ENCODE measurements at regions not wholly inside any gene's neighbourhood (a gene's known extent, or its start where the extent isn't known, plus 50 kb on each side); places are given as distances from the start of the nearest gene placed in this dataset.

DNA sequence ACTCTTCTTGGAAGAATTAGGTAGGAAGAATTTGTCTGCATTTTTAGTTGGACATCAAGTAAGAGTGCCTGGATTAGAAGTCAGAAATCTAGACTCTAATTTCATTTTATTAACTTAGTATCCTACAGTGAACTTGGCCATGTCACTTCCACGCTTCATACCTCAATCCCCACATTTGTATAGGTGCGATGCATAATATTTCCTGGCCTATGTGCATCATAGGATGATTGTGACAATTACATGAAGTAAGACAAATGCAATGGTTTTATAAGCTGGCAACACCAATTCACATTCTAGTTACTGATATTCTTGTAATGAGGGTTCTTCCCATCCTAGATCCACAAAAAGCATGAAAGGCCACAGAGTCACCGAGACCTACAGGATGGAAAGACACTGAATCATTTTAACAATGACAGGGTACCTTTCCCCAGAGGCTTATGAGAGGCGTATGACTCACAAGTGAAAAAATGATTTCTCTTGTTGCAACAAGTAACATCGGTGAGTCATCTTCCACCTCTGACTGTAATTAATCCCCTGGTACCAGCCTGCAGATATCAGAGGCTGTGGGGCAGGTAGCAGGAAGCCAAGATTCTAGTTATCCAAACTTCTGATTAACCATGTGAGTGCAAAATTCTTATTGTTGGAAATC lies 56.0 kb upstream of the OR5AK2 start:
- no peaks in the 10 kb centered on the region for H3K9me3 ChIP-seq (ENCODE audit: low read depth, low read length)
- H3K36me3 ChIP-seq (ENCODE audit: insufficient read depth, low read length), result no peaks in the 10 kb centered on the region
- no peak for DNase-seq (ENCODE audit: low read depth, low spot score)
- H3K27ac ChIP-seq, result no peak overlapping the region
- no peak overlapping the region for H3K9ac ChIP-seq (ENCODE audit: insufficient read length)
- no peak overlapping the region for H3K4me3 ChIP-seq
- TF ChIP-seq FOXP2 (optimal IDR thresholded peaks at IDR 0.05; ENCODE audit: control extremely low read depth, extremely low read length, insufficient read depth) (no peak), POLR2AphosphoS5 (IDR thresholded peaks at IDR 0.05; ENCODE audit: borderline replicate concordance, low read depth, low read length) (no peak), EZH2 (IDR thresholded peaks at IDR 0.05) (no peak)

DNA sequence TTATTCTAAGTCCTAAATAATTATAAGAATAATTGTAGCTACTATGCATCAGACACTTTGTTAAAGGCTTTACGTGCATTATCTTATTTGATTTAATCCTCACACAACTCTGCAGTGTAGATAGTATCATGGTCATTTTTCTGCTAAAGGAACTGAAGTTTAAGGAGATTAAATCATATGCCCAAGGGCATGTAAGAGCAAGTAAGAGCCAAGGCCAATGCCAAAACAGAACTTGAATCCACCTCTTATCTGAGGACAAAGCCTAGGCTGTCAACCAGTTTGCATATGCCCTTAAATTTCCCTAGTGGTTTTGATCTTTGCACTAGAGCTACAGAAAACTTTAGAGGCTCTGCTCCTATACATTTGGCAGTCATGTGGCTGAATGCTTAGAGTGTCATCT lies 65.6 kb upstream of the OR5AK2 start:
- Histone ChIP-seq H3K4me3 (no peak overlapping the region), H3K9me3 (ENCODE audit: low read depth, low read length) (no peaks in the 10 kb centered on the region), H3K27ac (no peak overlapping the region), H3K36me3 (ENCODE audit: insufficient read depth, low read length) (no peaks in the 10 kb centered on the region), H3K9ac (ENCODE audit: insufficient read length) (no peak overlapping the region)
- DNase-seq (ENCODE audit: low read depth, low spot score), result no peak
- TF ChIP-seq EZH2 (IDR thresholded peaks at IDR 0.05) (no peak), FOXP2 (optimal IDR thresholded peaks at IDR 0.05; ENCODE audit: control extremely low read depth, extremely low read length, insufficient read depth) (no peak), POLR2AphosphoS5 (IDR thresholded peaks at IDR 0.05; ENCODE audit: borderline replicate concordance, low read depth, low read length) (no peak)

DNA sequence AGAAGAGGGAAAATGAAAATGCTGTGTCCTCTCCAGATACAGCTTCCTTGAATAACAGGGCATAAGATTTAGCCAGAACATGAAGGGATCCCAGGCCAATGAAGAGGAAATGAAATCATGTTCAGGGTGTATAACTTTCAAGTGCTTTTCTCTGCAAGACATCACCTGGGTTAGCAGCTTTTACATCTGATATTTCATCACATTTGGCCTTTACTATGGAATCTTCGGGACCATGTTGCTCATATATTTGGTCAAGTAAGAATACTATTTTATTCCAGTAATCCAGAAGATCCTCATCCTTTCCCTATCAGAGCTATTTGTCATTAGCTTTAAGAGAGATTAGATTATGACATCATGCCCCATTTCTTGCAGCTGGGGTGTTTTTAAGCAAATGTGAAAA lies 66.3 kb upstream of the OR5AK2 start:
- Histone ChIP-seq H3K9ac (ENCODE audit: insufficient read length) (no peak overlapping the region), H3K4me3 (no peak overlapping the region), H3K9me3 (ENCODE audit: low read depth, low read length) (no peaks in the 10 kb centered on the region), H3K27ac (no peak overlapping the region), H3K36me3 (ENCODE audit: insufficient read depth, low read length) (no peaks in the 10 kb centered on the region)
- no peak for DNase-seq (ENCODE audit: low read depth, low spot score)
- TF ChIP-seq FOXP2 (optimal IDR thresholded peaks at IDR 0.05; ENCODE audit: control extremely low read depth, extremely low read length, insufficient read depth), result no peak
- no peak for TF ChIP-seq POLR2AphosphoS5 (IDR thresholded peaks at IDR 0.05; ENCODE audit: borderline replicate concordance, low read depth, low read length)
- TF ChIP-seq EZH2 (IDR thresholded peaks at IDR 0.05), result no peak

DNA sequence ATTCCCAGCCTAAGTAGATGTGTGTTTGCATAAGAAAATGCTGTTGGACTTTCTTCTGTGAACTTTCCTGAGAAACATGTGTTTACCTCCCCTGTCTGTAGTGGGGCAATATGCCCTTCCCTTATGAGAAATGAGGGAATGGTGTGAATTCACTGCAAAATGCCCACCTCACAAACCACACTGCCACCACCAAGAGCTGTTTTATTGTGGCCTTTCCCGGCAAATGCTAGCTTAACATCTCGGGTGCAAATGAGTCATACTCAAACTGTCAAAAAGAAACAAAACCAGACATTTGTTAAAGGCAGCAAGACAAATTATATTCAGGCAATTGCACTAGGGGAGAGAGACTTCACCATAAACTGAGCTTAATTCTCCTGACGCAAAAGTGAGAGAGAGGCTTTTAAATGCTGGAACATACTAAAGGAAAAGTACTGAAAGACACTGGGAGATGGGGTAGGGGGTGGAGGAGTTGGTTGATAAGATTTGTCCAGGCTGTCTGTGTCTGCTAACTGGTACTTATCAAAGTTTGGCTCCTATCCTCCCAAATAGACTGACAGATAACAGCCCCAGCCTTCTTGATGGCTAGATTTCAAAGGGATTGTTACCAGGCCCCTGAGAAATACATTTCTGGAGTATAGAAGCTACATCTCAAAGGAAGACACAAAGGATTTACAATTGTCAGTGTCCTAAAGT lies 70.9 kb upstream of the OR5AK2 start:
- no peaks in the 10 kb centered on the region for H3K36me3 ChIP-seq (ENCODE audit: insufficient read depth, low read length)
- no peak for DNase-seq (ENCODE audit: low read depth, low spot score)
- no peak overlapping the region for H3K27ac ChIP-seq
- no peak overlapping the region for H3K4me3 ChIP-seq
- no peaks in the 10 kb centered on the region for H3K9me3 ChIP-seq (ENCODE audit: low read depth, low read length)
- no peak overlapping the region for H3K9ac ChIP-seq (ENCODE audit: insufficient read length)
- TF ChIP-seq POLR2AphosphoS5 (IDR thresholded peaks at IDR 0.05; ENCODE audit: borderline replicate concordance, low read depth, low read length) (no peak), EZH2 (IDR thresholded peaks at IDR 0.05) (no peak), FOXP2 (optimal IDR thresholded peaks at IDR 0.05; ENCODE audit: control extremely low read depth, extremely low read length, insufficient read depth) (no peak)

DNA sequence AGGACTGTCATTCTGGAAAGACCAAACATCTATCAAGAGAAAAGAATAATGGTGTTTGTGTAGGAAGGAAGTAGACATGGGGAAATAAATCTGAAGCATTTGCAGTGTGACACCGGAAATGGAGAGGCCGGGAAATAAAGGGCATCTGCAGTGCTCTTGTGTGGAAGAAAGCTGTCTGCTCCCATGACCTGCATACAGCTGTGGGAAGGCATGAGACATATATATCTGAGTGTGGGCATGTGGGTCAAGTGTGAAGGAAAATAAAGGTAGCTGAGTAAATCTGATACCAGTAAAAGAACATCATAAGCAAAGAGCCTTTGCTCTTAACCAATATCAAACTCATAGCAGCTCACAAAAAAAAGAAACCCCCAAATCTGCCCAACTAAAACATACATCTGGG lies 72.1 kb upstream of the OR5AK2 start:
- no peak for TF ChIP-seq FOXP2 (optimal IDR thresholded peaks at IDR 0.05; ENCODE audit: control extremely low read depth, extremely low read length, insufficient read depth)
- H3K4me3 ChIP-seq, result no peak overlapping the region

DNA sequence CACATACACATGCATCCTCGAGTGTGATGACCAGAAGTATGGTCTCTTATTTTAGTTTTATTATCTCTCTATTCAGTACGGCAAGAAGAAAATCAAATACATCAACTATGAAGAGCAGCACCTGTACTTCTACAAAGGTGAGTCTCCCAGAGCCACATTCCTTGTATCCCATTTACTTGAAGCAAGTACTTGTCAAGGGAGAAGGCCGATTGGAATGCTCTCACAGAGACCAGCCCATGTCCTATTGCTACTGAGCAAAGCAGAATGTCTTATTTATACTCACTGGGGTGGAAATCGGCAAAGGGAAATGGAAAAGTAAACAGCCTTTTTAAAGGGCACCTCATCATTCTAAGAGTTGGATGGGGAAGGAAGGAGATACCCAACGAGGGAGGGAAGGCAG lies 72.6 kb upstream of the OR5AK2 start:
- no peak overlapping the region for H3K27ac ChIP-seq
- DNase-seq (ENCODE audit: low read depth, low spot score), result no peak
- no peak overlapping the region for H3K9ac ChIP-seq (ENCODE audit: insufficient read length)
- no peaks in the 10 kb centered on the region for H3K36me3 ChIP-seq (ENCODE audit: insufficient read depth, low read length)
- no peaks in the 10 kb centered on the region for H3K9me3 ChIP-seq (ENCODE audit: low read depth, low read length)
- H3K4me3 ChIP-seq, result no peak overlapping the region
- no peak for TF ChIP-seq FOXP2 (optimal IDR thresholded peaks at IDR 0.05; ENCODE audit: control extremely low read depth, extremely low read length, insufficient read depth)
- no peak for TF ChIP-seq POLR2AphosphoS5 (IDR thresholded peaks at IDR 0.05; ENCODE audit: borderline replicate concordance, low read depth, low read length)
- no peak for TF ChIP-seq EZH2 (IDR thresholded peaks at IDR 0.05)

More for the DNA sequence above, 72.1 kb upstream of the OR5AK2 start:
- Histone ChIP-seq H3K9ac (ENCODE audit: insufficient read length) (no peak overlapping the region), H3K36me3 (ENCODE audit: insufficient read depth, low read length) (no peaks in the 10 kb centered on the region), H3K9me3 (ENCODE audit: low read depth, low read length) (no peaks in the 10 kb centered on the region), H3K27ac (no peak overlapping the region)
- no peak for DNase-seq (ENCODE audit: low read depth, low spot score)

DNA sequence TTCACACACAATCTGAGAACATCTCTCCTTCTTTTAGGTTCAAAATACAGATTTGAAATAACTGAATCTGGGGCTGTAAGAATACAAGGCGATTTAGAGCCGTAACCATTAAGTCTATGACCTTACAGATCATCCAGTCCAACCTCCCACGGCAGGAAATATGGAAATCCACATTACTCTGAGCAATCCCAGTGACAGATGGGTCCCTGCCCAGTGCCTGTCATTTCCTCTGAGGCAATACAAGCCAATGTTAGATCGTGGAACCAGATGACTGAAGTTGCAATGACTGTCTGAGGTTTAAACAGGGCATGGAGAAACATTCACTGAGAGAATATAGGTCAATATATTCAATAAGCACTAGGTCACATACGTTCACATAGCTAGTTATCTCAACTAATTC lies 77.4 kb upstream of the OR5AK2 start:
- no peak overlapping the region for H3K27ac ChIP-seq
- TF ChIP-seq POLR2AphosphoS5 (IDR thresholded peaks at IDR 0.05; ENCODE audit: borderline replicate concordance, low read depth, low read length), result no peak
- no peak for TF ChIP-seq EZH2 (IDR thresholded peaks at IDR 0.05)
- no peak for TF ChIP-seq FOXP2 (optimal IDR thresholded peaks at IDR 0.05; ENCODE audit: control extremely low read depth, extremely low read length, insufficient read depth)
- H3K9me3 ChIP-seq (ENCODE audit: low read depth, low read length), result no peaks in the 10 kb centered on the region
- H3K4me3 ChIP-seq, result no peak overlapping the region
- no peak for DNase-seq (ENCODE audit: low read depth, low spot score)
- no peak overlapping the region for H3K9ac ChIP-seq (ENCODE audit: insufficient read length)
- H3K36me3 ChIP-seq (ENCODE audit: insufficient read depth, low read length), result no peaks in the 10 kb centered on the region

DNA sequence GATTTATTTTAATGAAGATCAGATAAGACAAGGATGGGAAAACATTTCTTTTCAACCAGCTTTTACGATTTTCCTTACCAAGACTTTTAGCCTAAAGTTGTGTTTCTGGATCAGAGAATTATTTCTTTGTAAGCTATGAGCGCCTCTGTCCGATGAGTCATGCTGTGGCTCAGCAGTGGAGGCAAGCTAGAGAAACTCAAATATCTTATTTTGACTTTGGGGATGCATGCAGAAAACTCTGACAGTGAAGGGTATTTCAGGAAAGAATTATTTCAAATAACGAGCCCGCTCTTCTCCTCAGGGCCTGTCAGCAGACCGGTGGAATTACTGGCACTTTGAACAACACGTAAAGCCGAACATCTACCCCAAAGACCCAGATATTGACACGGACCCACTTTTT lies 77.9 kb upstream of the OR5AK2 start:
- no peak for TF ChIP-seq EZH2 (IDR thresholded peaks at IDR 0.05)
- no peak for TF ChIP-seq POLR2AphosphoS5 (IDR thresholded peaks at IDR 0.05; ENCODE audit: borderline replicate concordance, low read depth, low read length)
- TF ChIP-seq FOXP2 (optimal IDR thresholded peaks at IDR 0.05; ENCODE audit: control extremely low read depth, extremely low read length, insufficient read depth), result no peak
- no peak overlapping the region for H3K9ac ChIP-seq (ENCODE audit: insufficient read length)
- H3K27ac ChIP-seq, result no peak overlapping the region
- no peaks in the 10 kb centered on the region for H3K36me3 ChIP-seq (ENCODE audit: insufficient read depth, low read length)
- H3K9me3 ChIP-seq (ENCODE audit: low read depth, low read length), result no peaks in the 10 kb centered on the region
- no peak for DNase-seq (ENCODE audit: low read depth, low spot score)
- no peak overlapping the region for H3K4me3 ChIP-seq

Measured in SK-N-MC (cell line).